H1 (cell line): ENCODE measurements at regions not wholly inside any gene's neighbourhood (a gene's known extent, or its start where the extent isn't known, plus 50 kb on each side); places are given as distances from the start of the nearest gene placed in this dataset.

Experiments used
- CTCF ChIA-PET: fragments of 300-600 bp; sonication (Branson Sonifier 250); formaldehyde crosslinking; loops from one replicate; lab custom pipeline; 2021; ENCODE audit not compliant: partially characterized antibody; lab: Charles Lee
- POLR2A ChIA-PET: fragments of 300-600 bp; sonication (Branson Sonifier 250); formaldehyde crosslinking; loops from one replicate; lab custom pipeline; 2021; ENCODE audit warnings: inconsistent platforms; ENCODE audit not compliant: partially characterized antibody; lab: Charles Lee
- DNase-seq, 2 experiments: peaks; one replicate each; pipeline versions ENCODE4 v3.0.0 to v3.0.0-alpha.2; 2010 to 2022; ENCODE audit warnings: low spot score in 2 of 2, low read depth in 1 of 2, mixed read lengths in 1 of 2
- FAIRE-seq: peaks from 2 replicates; lab custom pipeline; 2011; peaks lifted over from hg19 to GRCh38; lab: Jason Lieb, UNC
- H2AFZ ChIP-seq: 2 replicates; pipeline ENCODE4 v1.8.1; 2012; ENCODE audit warnings: low read length, inconsistent platforms
- H2AK5ac ChIP-seq: 2 replicates; pipeline ENCODE4 v1.6.1; 2013; ENCODE audit warnings: low read depth, low read length
- H2BK120ac ChIP-seq: replicated peaks from 2 replicates; pipeline ENCODE3; 2013; ENCODE audit warnings: low read depth, low read length, inconsistent platforms
- H2BK12ac ChIP-seq: 2 replicates; pipeline ENCODE4 v1.6.1; 2013; ENCODE audit warnings: low read depth, low read length
- H2BK15ac ChIP-seq: 2 replicates; pipeline ENCODE4 v1.6.1; 2013; ENCODE audit warnings: low read length
- H2BK20ac ChIP-seq: 2 replicates; pipeline ENCODE4 v1.6.1; 2013; ENCODE audit warnings: low read length
- H2BK5ac ChIP-seq: 2 replicates; pipeline ENCODE4 v1.6.1; 2013; ENCODE audit warnings: low read depth, low read length
- H3K14ac ChIP-seq: 2 replicates; pipeline ENCODE4 v1.6.1; 2013; ENCODE audit warnings: inconsistent platforms; ENCODE audit not compliant: insufficient read length
- H3K18ac ChIP-seq: 2 replicates; pipeline ENCODE4 v1.6.1; 2013; ENCODE audit warnings: low read length; ENCODE audit errors: extremely low read depth
- H3K23ac ChIP-seq: 2 replicates; pipeline ENCODE4 v1.6.1; 2013; ENCODE audit warnings: inconsistent platforms; ENCODE audit not compliant: insufficient read length
- H3K23me2 ChIP-seq: 2 replicates; pipeline ENCODE4 v1.6.1; 2013; ENCODE audit warnings: low read depth, low read length
- H3K27ac ChIP-seq: 2 replicates; pipeline ENCODE4 v1.6.1; 2011; ENCODE audit warnings: low read depth, low read length, inconsistent platforms
- H3K27me3 ChIP-seq, 4 experiments: replicated peaks in 1 of 4; 1 replicate in 1 of 4; 2 replicates in 3 of 4; pipeline versions ENCODE4 v1.6.1 to v1.8.1; 2011 to 2013; ENCODE audit warnings: low read length in 3 of 4, mild to moderate bottlenecking in 3 of 4, inconsistent platforms in 2 of 4, mixed read lengths in 2 of 4, moderate library complexity in 1 of 4; ENCODE audit not compliant: control insufficient read depth in 3 of 4, insufficient read depth in 3 of 4; ENCODE audit errors: extremely low read depth in 1 of 4
- H3K36me3 ChIP-seq, 4 experiments: 2 replicates each; pipeline versions ENCODE4 v1.6.1 to v1.8.1; 2011 to 2013; ENCODE audit warnings: mild to moderate bottlenecking in 4 of 4, low read length in 3 of 4, moderate library complexity in 2 of 4, control low read depth in 1 of 4, inconsistent platforms in 1 of 4; ENCODE audit not compliant: insufficient read depth in 4 of 4, control insufficient read depth in 2 of 4
- H3K4ac ChIP-seq: replicated peaks from 2 replicates; pipeline ENCODE3; 2013; ENCODE audit warnings: low read length, low read depth, mixed read lengths, inconsistent platforms; ENCODE audit not compliant: insufficient read length
- H3K4me1 ChIP-seq, 4 experiments: replicated peaks in 1 of 4; 1 replicate in 1 of 4; 2 replicates in 3 of 4; pipeline versions ENCODE4 v1.6.1 to v1.8.1; 2011 to 2013; ENCODE audit warnings: low read length in 3 of 4, inconsistent platforms in 2 of 4, mixed read lengths in 1 of 4; ENCODE audit not compliant: insufficient read depth in 4 of 4, control insufficient read depth in 3 of 4
- H3K4me2 ChIP-seq, 2 experiments: 2 replicates each; pipeline versions ENCODE4 v1.6.1 to v1.8.1; 2011 to 2013; ENCODE audit warnings: low read depth in 2 of 2, low read length in 2 of 2, control low read depth in 1 of 2, inconsistent platforms in 1 of 2, mild to moderate bottlenecking in 1 of 2; ENCODE audit not compliant: insufficient read depth in 1 of 2
- H3K4me3 ChIP-seq, 4 experiments: fragments of 200-600, 300-600 bp in 1 of 4; sonication (generic), shearing (Covaris generic), sonication (Bioruptor Twin) in 1 of 4; 2 replicates each; pipeline versions ENCODE4 v1.5.1 to v1.8.1; 2011 to 2016; ENCODE audit warnings: low read length in 4 of 4, low read depth in 3 of 4, control low read depth in 2 of 4, inconsistent platforms in 2 of 4, mild to moderate bottlenecking in 2 of 4, mixed read lengths in 1 of 4, moderate library complexity in 1 of 4; ENCODE audit not compliant: insufficient read depth in 2 of 4; ENCODE audit errors: extremely low read depth in 1 of 4
- H3K56ac ChIP-seq: replicated peaks from 2 replicates; pipeline ENCODE3; 2013; ENCODE audit warnings: low read depth, mild to moderate bottlenecking, mixed read lengths, low read length, inconsistent platforms; ENCODE audit not compliant: insufficient read length
- H3K79me1 ChIP-seq: 2 replicates; pipeline ENCODE4 v1.6.1; 2013; ENCODE audit warnings: low read depth, low read length, control low read depth
- H3K79me2 ChIP-seq, 2 experiments: 2 replicates each; pipeline versions ENCODE4 v1.6.1 to v1.8.1; 2012 to 2013; ENCODE audit warnings: low read length in 2 of 2, mild to moderate bottlenecking in 2 of 2, inconsistent platforms in 1 of 2; ENCODE audit not compliant: insufficient read depth in 2 of 2, control insufficient read depth in 1 of 2
- H3K9ac ChIP-seq, 4 experiments: replicated peaks in 1 of 4; 1 replicate in 1 of 4; 2 replicates in 3 of 4; pipeline versions ENCODE4 v1.6.1 to v1.8.1; 2011 to 2013; ENCODE audit warnings: low read depth in 3 of 4, low read length in 3 of 4, control low read depth in 2 of 4, mild to moderate bottlenecking in 2 of 4, moderate library complexity in 2 of 4, inconsistent platforms in 1 of 4; ENCODE audit errors: extremely low read depth in 1 of 4
- H3K9me3 ChIP-seq, 2 experiments: 2 replicates each; pipeline versions ENCODE4 v1.6.1 to v1.8.1; 2012 to 2013; ENCODE audit warnings: mild to moderate bottlenecking in 2 of 2, moderate library complexity in 2 of 2, control low read depth in 1 of 2, inconsistent platforms in 1 of 2, low read depth in 1 of 2, low read length in 1 of 2, mixed read lengths in 1 of 2; ENCODE audit not compliant: insufficient read depth in 2 of 2
- H4K20me1 ChIP-seq, 2 experiments: replicated peaks in 1 of 2; 2 replicates each; pipeline versions ENCODE3 to v1.8.1; 2011 to 2013; ENCODE audit warnings: inconsistent platforms in 2 of 2, low read length in 2 of 2, mild to moderate bottlenecking in 1 of 2; ENCODE audit not compliant: insufficient read depth in 2 of 2, control insufficient read depth in 1 of 2
- H4K5ac ChIP-seq: 2 replicates; pipeline ENCODE4 v1.6.1; 2013; ENCODE audit warnings: low read length, low read depth, mixed read lengths, inconsistent platforms; ENCODE audit not compliant: insufficient read length
- H4K8ac ChIP-seq: 2 replicates; pipeline ENCODE4 v1.8.0; 2013; ENCODE audit warnings: mild to moderate bottlenecking, moderate library complexity, low read length, inconsistent platforms; ENCODE audit not compliant: insufficient read depth; ENCODE audit errors: extremely low read depth
- H4K91ac ChIP-seq: replicated peaks from 2 replicates; pipeline ENCODE3; 2013; ENCODE audit warnings: low read length, mixed read lengths, inconsistent platforms; ENCODE audit not compliant: insufficient read length
- BACH1 ChIP-seq: IDR thresholded peaks from 2 replicates; pipeline ENCODE4 v1.6.1; 2012; ENCODE audit warnings: low read length, improper control_type of control experiment
- CEBPB ChIP-seq: IDR thresholded peaks from 2 replicates; pipeline ENCODE4 v1.6.1; 2012; ENCODE audit warnings: low read depth, low read length
- CHD1 ChIP-seq: IDR thresholded peaks from 2 replicates; pipeline ENCODE4 v1.6.1; 2012; ENCODE audit warnings: low read depth, low read length, improper control_type of control experiment
- CHD2 ChIP-seq: IDR thresholded peaks from 2 replicates; pipeline ENCODE4 v1.6.1; 2012; ENCODE audit warnings: low read length, improper control_type of control experiment
- EP300 ChIP-seq, 2 experiments: IDR thresholded peaks; 1 replicate in 1 of 2; 2 replicates in 1 of 2; pipeline ENCODE4 v1.6.1; 2011 to 2012; ENCODE audit warnings: low read depth in 2 of 2, low read length in 2 of 2, mild to moderate bottlenecking in 2 of 2, borderline replicate concordance in 1 of 2, inconsistent platforms in 1 of 2, moderate library complexity in 1 of 2
- RAD21 ChIP-seq, 2 experiments: IDR thresholded peaks in 1 of 2; conservative IDR thresholded peaks in 1 of 2; 2 replicates each; pipeline ENCODE4 v1.6.1; 2011; ENCODE audit warnings: low read depth in 2 of 2, low read length in 2 of 2, improper control_type of control experiment in 1 of 2, inconsistent platforms in 1 of 2, mild to moderate bottlenecking in 1 of 2, moderate library complexity in 1 of 2
- RXRA ChIP-seq: IDR thresholded peaks from 2 replicates; pipeline ENCODE4 v1.6.1; 2011; ENCODE audit warnings: low read depth, mild to moderate bottlenecking, low read length, moderate library complexity; ENCODE audit not compliant: insufficient read depth
- SIN3A ChIP-seq, 2 experiments: IDR thresholded peaks in 1 of 2; conservative IDR thresholded peaks in 1 of 2; 2 replicates each; pipeline ENCODE4 v1.6.1; 2011 to 2012; ENCODE audit warnings: low read length in 2 of 2, improper control_type of control experiment in 1 of 2, low read depth in 1 of 2, mild to moderate bottlenecking in 1 of 2
- TBP ChIP-seq: IDR thresholded peaks from 2 replicates; pipeline ENCODE4 v1.6.1; 2011; ENCODE audit warnings: low read depth, low read length, improper control_type of control experiment
- TCF12 ChIP-seq: IDR thresholded peaks from 2 replicates; pipeline ENCODE4 v1.6.1; 2011; ENCODE audit warnings: low read depth, mild to moderate bottlenecking, low read length
- TEAD4 ChIP-seq: IDR thresholded peaks from 2 replicates; pipeline ENCODE4 v1.6.1; 2012; ENCODE audit warnings: low read depth, low read length, inconsistent platforms, mixed read lengths
- WGBS, 2 experiments: shearing (Covaris generic) in 1 of 2; methylation state at CpG; one replicate each; pipeline versions ENCODE4 v1.1.6 to v1.1.7; 2013 to 2015; ENCODE audit warnings: low lambda C conversion rate in 2 of 2, mixed read lengths in 2 of 2, inconsistent platforms in 1 of 2, low coverage in 1 of 2, missing lambda C conversion rate in 1 of 2; ENCODE audit not compliant: insufficient replicate concordance in 2 of 2, insufficient coverage in 1 of 2, insufficient read length in 1 of 2; ENCODE audit errors: extremely low coverage in 1 of 2, missing lambda C conversion rate in 1 of 2; 5-methylcytosine and 5-hydroxymethylcytosine counted together
- TF ChIP-seq, protein P1 (sequence below), 3 experiments: IDR thresholded peaks; 1 replicate in 2 of 3; 2 replicates in 1 of 3; pipeline versions ENCODE4 v1.5.1 to v1.6.1; 2011; ENCODE audit warnings: low read length in 3 of 3, mild to moderate bottlenecking in 3 of 3, inconsistent platforms in 2 of 3, low read depth in 1 of 3, moderate library complexity in 1 of 3; ENCODE audit not compliant: insufficient read depth in 1 of 3; ENCODE audit errors: control extremely low read depth in 1 of 3

- Histone ChIP-seq H3K79me1 (no peaks in the 10 kb centered on the region), H3K18ac (no peak overlapping the region), H3K27ac (no peak overlapping the region), H4K8ac (no peak overlapping the region), H3K9ac (no peak overlapping the region), H4K5ac (no peak overlapping the region), H3K56ac (no peak overlapping the region), H3K9me3 (no peaks in the 10 kb centered on the region), H3K23me2 (no peaks in the 10 kb centered on the region), H3K4me2 (no peak overlapping the region), H3K14ac (no peak overlapping the region), H2BK5ac (no peak overlapping the region), H3K27me3 (no peaks in the 10 kb centered on the region), H2BK12ac (no peak overlapping the region), H4K20me1 (no peaks in the 10 kb centered on the region), H2BK120ac (no peak overlapping the region), H3K36me3 (no peaks in the 10 kb centered on the region), H4K91ac (no peak overlapping the region), H2AK5ac (no peak overlapping the region), H3K4ac (no peak overlapping the region), H3K4me1 (no peaks in the 10 kb centered on the region), H2BK20ac (no peak overlapping the region), H3K4me3 (no peak overlapping the region), H2BK15ac (no peak overlapping the region), H3K79me2 (no peaks in the 10 kb centered on the region), H3K23ac (no peak overlapping the region), H2AFZ (no peak overlapping the region)
- ChIA-PET CTCF (interaction anchor here (1.5 kb wide), 1 partner anchor 8 kb away, joined by 5 read pairs; no protein-coding TSS in a partner anchor), POLR2A (no interaction called here)
- no peak for DNase-seq
- 96% methylated on average over 3 of the region's 3 CpGs; no CpG with 5 or more reads in 1 of the 2 experiments for WGBS, 2 experiments
- FAIRE-seq = no peak
- no peak for TF ChIP-seq TEAD4
- no peak for TF ChIP-seq CEBPB
- no peak for TF ChIP-seq SIN3A (conservative IDR thresholded peaks at IDR 0.05 in 1 of 2, IDR thresholded peaks at IDR 0.05 in 1 of 2; ENCODE audit: low read depth in 1 of 2, low read length in 2 of 2)
- TF ChIP-seq, protein P1, sequence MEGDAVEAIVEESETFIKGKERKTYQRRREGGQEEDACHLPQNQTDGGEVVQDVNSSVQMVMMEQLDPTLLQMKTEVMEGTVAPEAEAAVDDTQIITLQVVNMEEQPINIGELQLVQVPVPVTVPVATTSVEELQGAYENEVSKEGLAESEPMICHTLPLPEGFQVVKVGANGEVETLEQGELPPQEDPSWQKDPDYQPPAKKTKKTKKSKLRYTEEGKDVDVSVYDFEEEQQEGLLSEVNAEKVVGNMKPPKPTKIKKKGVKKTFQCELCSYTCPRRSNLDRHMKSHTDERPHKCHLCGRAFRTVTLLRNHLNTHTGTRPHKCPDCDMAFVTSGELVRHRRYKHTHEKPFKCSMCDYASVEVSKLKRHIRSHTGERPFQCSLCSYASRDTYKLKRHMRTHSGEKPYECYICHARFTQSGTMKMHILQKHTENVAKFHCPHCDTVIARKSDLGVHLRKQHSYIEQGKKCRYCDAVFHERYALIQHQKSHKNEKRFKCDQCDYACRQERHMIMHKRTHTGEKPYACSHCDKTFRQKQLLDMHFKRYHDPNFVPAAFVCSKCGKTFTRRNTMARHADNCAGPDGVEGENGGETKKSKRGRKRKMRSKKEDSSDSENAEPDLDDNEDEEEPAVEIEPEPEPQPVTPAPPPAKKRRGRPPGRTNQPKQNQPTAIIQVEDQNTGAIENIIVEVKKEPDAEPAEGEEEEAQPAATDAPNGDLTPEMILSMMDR (IDR thresholded peaks at IDR 0.05; ENCODE audit: control extremely low read depth in 1 of 3, insufficient read depth in 1 of 3, low read depth in 1 of 3, low read length in 3 of 3) = no peak
- no peak for TF ChIP-seq EP300 (IDR thresholded peaks at IDR 0.05; ENCODE audit: borderline replicate concordance in 1 of 2, low read depth in 2 of 2, low read length in 2 of 2)
- TF ChIP-seq RXRA = no peak
- TF ChIP-seq TCF12 = no peak
- no peak for TF ChIP-seq CHD1
- TF ChIP-seq BACH1 = no peak
- no peak for TF ChIP-seq RAD21 (IDR thresholded peaks at IDR 0.05 in 1 of 2, conservative IDR thresholded peaks at IDR 0.05 in 1 of 2; ENCODE audit: low read depth in 2 of 2, low read length in 2 of 2)
- TF ChIP-seq TBP = no peak
- no peak for TF ChIP-seq CHD2
These were observed 460.6 kb downstream of the CDH8 start for GRCh38 chr16:61575617-61576016.
